HG02938 (cell line): ENCODE measurements at regions not wholly inside any gene's neighbourhood (a gene's known extent, or its start where the extent isn't known, plus 50 kb on each side); places are given as distances from the start of the nearest gene placed in this dataset.

Source experiments
- ATAC-seq: cut with Tn5 transposase; IDR thresholded peaks from one replicate; pipeline ENCODE4 v1.9.1; 2021; ENCODE audit warnings: mild to moderate bottlenecking, moderate library complexity; ENCODE audit not compliant: unreplicated experiment

DNA sequence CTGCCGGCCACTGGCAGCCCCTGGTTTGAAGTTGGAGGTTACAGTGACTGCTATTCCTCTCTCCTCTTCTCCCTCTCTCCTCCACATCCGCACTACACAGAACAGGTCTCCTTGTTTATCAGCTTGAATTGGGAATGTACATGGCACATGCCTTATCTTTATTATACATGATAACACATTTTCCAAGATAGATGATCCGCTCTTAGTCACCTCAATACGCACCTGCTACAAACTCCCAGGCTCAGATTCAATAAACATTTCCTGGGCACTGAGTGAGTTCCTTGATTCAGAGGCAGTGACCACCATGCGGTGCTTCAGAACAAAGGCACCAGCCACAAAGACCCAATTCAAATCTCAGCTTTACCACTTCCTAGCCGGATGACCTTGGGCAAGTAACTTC lies 227.7 kb downstream of the TSHZ3 start:
- ATAC-seq = no peak

DNA sequence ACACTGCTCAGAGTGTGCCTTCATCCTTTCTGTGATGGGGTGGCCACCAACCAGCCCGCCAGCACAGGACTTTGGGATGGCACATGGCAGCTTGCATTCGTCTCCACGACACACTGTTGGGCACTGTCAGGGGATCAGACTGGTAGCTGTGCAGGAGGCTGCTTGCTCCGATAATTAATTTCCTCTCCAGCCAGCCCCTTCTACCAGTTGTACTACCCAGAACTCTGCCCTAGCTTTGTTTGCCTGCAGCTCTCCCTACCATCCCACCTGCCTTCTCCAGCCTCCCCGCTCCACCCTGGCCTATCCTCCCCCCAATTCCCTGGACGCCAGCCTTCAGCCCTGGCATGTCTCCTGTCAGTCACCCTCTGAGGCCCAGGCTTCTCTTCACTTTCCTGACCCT lies 228.3 kb downstream of the TSHZ3 start:
- ATAC-seq = no peak

- ATAC-seq = no peak
Observed at GRCh38 chr19:31119951-31120690, 229.1 kb downstream of the TSHZ3 start.

- no peak for ATAC-seq
Observed at GRCh38 chr19:31118986-31119385, 230.2 kb downstream of the TSHZ3 start.

GRCh38 chr19:31118287-31118955 lies 230.8 kb downstream of the TSHZ3 start:
- no peak for ATAC-seq

- ATAC-seq = no peak
Observed at GRCh38 chr19:31114585-31114984, 234.7 kb downstream of the TSHZ3 start.

DNA sequence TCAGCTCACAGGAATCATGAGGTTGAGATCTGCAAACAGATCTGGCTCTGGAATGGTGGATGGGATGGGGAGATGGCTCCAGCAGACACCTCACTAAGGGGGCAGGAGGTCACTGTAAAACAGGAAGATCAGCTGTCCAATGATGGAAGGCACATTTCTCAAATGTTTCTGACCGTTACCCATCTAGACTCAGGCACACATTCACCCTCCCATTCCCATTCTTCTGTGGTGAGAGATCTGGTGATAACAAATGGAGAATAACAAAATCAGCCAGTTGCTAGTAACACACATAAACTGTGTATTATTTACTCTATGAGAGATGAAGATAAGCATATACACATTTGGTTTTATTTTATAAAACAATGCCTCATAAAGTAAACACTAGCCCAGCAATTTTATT lies 235.9 kb downstream of the TSHZ3 start:
- ATAC-seq = no peak

GRCh38 chr19:31112158-31112557 lies 237.1 kb downstream of the TSHZ3 start:
- ATAC-seq = no peak

DNA sequence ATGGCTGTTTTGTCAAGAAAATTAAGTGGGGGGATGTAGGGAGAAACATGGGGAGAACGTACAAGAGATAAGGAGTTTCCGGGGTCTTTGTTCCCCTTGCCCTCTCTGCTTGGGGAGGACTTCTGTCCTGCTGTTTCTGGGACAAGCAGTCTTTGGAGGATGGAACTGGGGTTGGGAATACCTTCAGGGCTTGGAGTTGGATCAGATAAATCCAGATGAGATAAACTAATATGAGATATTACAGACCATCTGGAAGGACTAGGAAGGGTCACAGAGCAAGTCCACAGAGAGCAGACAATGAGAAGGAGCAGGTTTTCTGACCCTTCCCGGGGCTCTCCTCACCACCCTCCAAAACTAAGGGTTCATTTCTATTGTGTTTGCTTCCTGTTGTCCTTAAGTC lies 237.5 kb downstream of the TSHZ3 start:
- ATAC-seq = no peak

DNA sequence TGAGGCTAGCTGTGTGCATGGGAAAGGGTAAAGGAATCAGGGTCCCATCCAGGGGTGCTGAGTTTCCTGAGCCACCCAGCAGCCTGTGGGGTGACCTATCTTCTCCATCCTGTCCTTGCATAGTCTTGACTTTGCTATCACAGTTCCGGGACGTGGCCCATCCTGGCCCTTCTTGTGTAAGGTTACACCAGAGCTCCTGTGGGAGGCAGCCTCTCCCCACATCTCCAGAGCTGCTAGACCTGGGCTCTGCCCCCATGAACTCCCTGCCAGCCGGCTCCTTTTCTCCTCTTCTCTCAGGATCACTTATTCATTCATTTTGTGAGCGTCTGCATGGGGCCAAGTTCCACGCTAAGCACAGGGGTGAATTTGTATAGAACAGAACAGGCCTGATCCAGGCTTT lies 238.9 kb downstream of the TSHZ3 start:
- ATAC-seq = no peak

GRCh38 chr19:31109636-31110035 lies 239.6 kb downstream of the TSHZ3 start:
- ATAC-seq = no peak

DNA sequence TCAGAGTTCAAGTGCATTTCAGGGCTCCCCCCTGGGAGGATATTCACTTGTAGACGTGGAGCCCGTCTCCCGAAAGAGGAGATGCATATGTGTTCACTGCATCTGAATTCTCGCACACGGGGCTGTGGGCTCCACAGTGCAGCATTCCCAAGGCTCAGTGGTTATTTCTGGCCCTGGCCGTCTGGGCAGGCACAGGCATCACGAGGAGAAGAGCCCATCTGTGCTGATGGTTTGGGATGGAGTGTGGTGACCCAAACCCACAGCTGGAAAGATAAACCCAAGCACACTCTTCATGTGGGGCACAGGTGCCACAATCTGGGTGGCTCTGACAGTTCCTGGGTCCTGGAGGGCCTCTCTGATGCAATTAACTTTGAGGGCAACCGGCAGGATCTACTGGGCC lies 242.1 kb downstream of the TSHZ3 start:
- ATAC-seq = no peak

DNA sequence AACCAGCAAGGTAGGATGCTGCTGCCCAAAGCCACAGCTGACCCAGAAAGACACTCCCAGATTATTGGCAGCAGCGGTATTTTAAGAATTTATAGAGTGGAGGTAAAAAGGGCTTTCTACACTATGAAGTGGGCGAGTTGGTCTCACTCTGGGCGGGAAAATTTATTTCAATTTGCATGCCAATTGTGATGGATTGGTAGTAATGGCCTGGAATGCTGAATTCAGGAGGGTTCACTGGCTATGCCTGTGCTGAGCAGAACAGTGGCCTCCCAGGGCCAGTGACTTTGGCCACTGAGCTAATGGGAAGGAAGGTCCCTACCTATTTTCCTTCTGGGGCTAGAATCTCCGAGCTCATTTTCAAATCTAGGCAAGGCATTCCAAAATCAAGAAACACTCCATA lies 243.5 kb downstream of the TSHZ3 start:
- no peak for ATAC-seq

DNA sequence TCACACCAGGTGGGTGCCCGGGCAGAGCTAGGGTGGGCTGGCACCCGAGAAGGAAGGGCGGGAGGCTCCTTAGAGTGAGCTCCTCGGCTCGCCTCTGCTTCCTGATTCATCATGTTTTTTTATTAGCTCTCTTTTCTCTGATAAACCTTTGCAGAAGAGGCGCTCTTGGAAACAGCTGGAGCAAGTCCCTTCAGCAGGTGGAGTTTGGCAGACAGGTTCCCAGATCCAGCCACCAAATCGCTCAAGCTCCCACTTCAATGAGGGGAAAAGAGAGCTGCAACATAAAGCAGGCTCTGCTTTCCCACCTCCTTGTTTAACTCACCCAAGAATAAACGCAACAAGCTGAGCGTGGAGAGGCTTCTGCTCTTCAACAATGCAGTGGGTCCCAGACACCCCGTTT lies 244.8 kb downstream of the TSHZ3 start:
- no peak for ATAC-seq

DNA sequence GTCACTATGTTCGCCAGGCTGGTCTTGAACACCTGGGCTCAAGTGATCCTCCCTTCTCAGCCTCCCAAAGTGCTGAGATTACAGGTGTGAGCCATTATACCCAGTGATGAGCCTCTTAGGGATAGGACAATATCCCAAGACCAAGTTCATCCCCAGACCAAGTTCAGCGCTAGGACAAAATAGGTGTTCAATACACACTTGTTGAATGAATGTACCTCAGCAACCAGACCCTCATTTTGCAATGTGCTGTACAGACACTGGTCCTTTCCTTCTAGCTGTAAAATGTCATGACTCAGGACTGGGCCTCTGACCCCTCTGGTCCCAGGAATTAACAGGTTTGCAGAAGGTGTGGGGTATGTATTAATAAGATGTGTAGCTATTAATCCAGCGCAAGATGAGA lies 246.0 kb downstream of the TSHZ3 start:
- ATAC-seq = no peak

- ATAC-seq = no peak
Observed at GRCh38 chr19:31102674-31103073, 246.6 kb downstream of the TSHZ3 start.

- ATAC-seq = no peak
Observed at GRCh38 chr19:31100981-31101380, 248.3 kb downstream of the TSHZ3 start.

DNA sequence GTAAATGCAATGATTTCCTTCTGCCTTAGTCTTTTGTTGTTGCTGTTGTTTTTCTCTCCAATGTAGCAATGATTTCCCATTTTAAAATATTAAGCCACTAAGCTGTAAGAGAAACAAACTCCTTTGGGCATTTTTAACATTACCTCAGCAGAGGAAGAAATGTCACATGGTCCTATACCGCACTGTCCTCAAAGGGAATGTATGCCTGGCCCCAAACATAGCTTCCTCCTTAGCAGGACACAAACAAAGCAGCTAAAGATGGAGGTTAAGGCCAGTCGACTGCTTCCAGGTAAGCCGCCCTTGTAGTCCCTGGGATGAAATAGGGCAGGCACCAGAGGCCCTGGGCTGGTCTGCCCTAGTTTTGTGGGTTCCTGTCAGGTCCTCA lies 249.0 kb downstream of the TSHZ3 start:
- ATAC-seq = no peak

DNA sequence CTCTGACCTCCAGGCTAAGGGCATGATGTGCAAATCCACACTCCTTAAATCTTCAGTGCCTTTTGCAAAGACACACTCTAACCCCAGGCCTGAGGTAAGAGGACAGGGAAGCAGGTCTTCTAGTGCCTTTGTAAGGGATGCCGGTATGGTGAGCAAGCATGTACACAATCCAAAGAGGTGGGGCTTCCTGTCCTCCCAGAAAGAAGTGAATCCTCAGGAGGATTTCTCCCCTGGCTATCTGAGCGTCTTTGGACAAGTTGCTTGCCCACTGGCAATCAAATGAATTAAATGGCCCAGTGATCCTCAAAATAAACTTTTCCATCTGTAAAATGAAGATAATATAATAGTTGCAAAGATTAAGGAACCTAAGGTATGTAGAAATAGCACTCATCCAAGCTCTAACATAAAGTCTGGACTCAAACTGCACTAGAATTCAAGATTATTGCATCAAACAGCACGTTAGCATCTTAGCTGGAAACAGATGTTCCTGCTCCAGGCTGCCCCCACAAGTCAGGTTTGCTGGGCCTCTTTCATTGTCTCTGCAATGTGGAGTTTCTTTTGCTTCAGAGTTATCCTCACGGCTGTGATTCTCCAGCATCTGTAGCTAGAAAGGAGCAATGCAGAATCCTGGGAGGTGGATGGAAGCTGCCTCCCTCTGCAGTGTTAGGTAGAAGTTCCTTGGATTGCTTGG lies 249.6 kb downstream of the TSHZ3 start:
- no peak for ATAC-seq

DNA sequence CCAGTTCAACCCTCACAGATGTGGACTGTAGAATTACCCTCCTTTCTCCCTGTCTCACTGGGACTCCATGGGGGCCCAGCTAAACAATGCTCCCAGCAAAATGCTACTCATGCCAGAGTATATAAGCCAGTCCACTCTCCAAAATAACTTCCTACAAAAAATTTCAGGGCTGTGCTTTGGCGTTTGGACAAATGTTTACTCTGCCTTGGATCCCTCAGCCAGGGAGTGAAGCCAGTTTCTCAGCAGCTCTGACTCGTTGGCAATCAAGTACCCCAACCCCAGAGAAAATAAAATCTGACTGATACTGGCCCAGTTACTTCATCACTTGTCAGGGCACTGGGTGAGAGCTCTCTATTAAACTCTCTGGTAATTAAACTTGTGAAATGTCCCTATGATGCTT lies 250.4 kb downstream of the TSHZ3 start:
- no peak for ATAC-seq

GRCh38 chr19:31096935-31097545 lies 252.2 kb downstream of the TSHZ3 start:
- ATAC-seq = no peak
